ENCODE measurements at regions not wholly inside any gene's neighbourhood (a gene's known extent, or its start where the extent isn't known, plus 50 kb on each side); places are given as distances from the start of the nearest gene placed in this dataset.

GRCh38 chr3:180829409-180830405 is 82.8 kb upstream of the FXR1 start:
- no peak for DNase-seq (ENCODE audit: low spot score)

DNA sequence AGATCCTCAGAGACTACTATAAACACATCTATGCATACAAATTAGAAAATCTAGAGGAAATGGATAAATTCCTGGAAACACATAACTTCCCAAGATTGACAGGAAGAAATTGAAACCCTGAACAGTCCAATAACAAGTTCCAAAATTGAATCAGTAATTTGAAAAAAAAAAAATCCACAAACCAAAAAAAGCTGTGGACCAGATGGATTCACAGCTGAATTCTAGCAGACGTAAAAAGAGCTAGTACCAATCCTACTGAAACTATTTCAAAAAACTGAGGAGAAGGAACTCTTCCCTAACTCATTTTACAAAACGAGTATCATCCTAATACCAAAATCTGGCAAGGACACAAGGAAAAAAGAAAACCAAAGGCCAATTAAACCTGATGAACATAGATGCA is 77.0 kb upstream of the FXR1 start:
- DNase-seq (ENCODE audit: low spot score): no peak

- DNase-seq (ENCODE audit: low spot score): no peak
Observed at GRCh38 chr3:180836766-180837165, 75.7 kb upstream of the FXR1 start.

DNA sequence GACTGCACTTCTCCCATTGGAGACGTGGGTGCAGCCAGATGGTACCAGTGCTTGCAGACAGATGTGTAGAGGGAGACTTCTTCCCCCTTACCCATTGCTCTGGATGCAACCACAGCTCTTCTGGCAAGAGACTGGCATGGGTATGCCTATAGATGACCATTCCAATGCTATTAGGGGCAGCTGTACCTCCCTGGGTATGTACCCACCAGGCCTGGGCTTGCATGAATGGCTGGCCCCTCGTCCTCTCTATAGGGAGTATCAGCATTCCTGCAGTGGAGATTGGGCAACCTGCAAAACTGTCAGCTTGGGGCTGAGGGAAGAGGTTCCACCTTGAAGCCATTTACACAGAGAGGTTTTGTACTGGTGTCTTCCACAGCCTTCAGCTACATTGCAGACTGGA is 57.6 kb upstream of the FXR1 start:
- DNase-seq (ENCODE audit: low spot score): no peak

DNA sequence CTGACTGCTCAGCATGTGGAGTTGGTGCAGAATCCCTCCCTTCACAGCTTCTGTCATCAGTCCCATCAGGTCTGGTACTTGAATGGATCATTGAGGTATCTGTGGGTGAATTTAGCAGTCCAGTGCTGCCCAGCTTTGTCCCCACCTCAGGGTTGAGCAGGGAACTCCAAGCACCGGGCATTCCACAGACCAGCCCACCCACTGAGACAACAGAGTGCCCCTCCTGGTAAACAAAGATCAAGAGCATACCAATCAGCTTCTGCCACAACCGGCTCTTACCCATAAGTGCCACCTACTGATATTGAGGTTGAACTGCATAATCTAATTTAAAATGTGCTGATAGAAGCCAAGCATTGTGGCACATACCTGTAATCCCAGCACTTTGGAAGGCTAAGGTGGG is 57.1 kb upstream of the FXR1 start:
- no peak for DNase-seq (ENCODE audit: low spot score)

DNA sequence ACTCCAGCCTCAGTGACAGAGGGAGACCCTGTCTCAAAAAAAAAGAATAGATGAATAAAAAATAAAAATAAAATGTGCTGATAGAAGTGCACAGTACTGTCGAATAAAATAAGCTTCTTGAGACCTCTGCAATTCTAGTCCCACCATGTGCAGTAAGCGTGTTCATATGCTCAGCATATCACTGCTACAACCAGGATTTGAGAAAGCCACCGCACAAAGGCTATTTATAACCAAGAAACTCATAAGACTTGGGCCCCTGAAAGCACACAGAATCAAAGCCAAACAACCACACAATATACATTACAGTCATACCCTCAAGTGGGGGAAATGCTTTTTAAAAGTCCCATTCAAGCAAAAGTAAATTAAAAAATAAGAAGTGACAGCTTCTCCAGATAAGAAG is 56.5 kb upstream of the FXR1 start:
- DNase-seq (ENCODE audit: low spot score): no peak

- no peak for DNase-seq (ENCODE audit: low spot score)
Observed at GRCh38 chr3:180860180-180860858, 52.2 kb upstream of the FXR1 start.
